ENCODE measurements at regions not wholly inside any gene's neighbourhood (a gene's known extent, or its start where the extent isn't known, plus 50 kb on each side); places are given as distances from the start of the nearest gene placed in this dataset.

DNA sequence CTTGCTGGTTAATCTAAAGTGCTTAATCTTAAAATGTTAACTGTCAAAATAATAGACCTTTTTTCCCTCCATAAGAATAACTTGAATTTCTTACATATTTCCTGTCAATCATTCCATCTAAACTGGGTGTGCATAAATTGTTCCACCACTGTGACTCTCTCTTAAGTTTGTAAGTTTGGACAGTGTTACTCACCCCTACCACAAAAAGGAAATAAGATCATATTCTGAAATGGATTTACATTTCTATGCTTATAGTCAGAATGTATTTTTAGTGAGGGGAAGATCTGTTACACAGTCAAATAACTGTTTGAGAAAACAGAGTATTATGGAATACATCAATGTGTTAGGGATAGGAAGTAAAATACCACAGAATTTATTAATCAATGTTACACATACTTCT lies 109.6 kb upstream of the DPYD start:
- TF ChIP-seq, protein P1, sequence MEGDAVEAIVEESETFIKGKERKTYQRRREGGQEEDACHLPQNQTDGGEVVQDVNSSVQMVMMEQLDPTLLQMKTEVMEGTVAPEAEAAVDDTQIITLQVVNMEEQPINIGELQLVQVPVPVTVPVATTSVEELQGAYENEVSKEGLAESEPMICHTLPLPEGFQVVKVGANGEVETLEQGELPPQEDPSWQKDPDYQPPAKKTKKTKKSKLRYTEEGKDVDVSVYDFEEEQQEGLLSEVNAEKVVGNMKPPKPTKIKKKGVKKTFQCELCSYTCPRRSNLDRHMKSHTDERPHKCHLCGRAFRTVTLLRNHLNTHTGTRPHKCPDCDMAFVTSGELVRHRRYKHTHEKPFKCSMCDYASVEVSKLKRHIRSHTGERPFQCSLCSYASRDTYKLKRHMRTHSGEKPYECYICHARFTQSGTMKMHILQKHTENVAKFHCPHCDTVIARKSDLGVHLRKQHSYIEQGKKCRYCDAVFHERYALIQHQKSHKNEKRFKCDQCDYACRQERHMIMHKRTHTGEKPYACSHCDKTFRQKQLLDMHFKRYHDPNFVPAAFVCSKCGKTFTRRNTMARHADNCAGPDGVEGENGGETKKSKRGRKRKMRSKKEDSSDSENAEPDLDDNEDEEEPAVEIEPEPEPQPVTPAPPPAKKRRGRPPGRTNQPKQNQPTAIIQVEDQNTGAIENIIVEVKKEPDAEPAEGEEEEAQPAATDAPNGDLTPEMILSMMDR (conservative IDR thresholded peaks at IDR 0.05), result no peak
- no peak overlapping the region for H3K27ac ChIP-seq

DNA sequence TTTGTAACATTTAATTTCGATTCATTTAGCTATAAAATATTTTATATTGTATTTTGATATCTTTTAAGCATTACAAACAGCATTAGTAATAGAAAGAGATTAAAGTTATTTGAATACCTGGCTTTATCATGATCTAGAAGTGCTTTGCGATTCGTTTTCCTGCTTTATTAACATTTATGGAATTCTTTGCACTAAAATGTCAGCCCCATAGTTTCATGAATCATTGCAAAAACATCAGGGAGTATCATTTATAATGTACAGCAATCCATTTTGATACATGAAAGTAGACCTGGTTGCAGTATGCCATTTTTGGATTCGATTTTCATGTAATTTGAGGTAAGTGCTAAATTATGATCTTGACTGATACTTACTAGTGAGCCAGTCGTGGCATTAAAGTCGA lies 108.0 kb upstream of the DPYD start:
- TF ChIP-seq, protein P1 (conservative IDR thresholded peaks at IDR 0.05), result no peak
- H3K27ac ChIP-seq, result no peak overlapping the region

- TF ChIP-seq, protein P1 (conservative IDR thresholded peaks at IDR 0.05), result no peak
These were observed 106.4 kb upstream of the DPYD start for GRCh38 chr1:98027103-98027705.

DNA sequence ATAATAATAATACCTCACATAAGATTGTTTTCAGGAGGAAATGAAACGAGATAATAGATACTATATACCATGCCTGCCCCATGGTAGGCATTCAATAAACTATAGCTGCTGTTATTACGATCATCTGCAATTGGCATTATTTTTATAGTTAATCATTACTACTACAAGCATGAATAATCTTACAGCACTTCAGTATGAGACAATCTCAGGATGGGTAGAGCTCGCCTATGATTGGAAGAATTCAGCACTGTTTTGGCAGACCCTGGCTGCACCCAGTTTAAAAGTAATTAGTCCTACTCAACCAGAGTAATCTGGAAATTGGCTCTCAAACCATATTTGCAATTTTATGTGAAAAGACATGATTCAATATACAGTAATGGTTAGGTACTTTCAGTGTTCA lies 105.0 kb upstream of the DPYD start:
- TF ChIP-seq, protein P1 (conservative IDR thresholded peaks at IDR 0.05), result no peak
- no peak overlapping the region for H3K27ac ChIP-seq

More at GRCh38 chr1:98027103-98027705, 106.4 kb upstream of the DPYD start:
- no peak overlapping the region for H3K27ac ChIP-seq

GRCh38 chr1:98021126-98021525 lies 100.3 kb upstream of the DPYD start:
- H3K27ac ChIP-seq, result no peak overlapping the region
- TF ChIP-seq, protein P1 (conservative IDR thresholded peaks at IDR 0.05), result no peak

- TF ChIP-seq, protein P1 (conservative IDR thresholded peaks at IDR 0.05), result no peak
- no peak overlapping the region for H3K27ac ChIP-seq
These were observed 98.9 kb upstream of the DPYD start for GRCh38 chr1:98019747-98020146.

GRCh38 chr1:98018074-98018473 lies 97.2 kb upstream of the DPYD start:
- no peak overlapping the region for H3K27ac ChIP-seq
- TF ChIP-seq, protein P1 (conservative IDR thresholded peaks at IDR 0.05), result no peak

Data from VCaP (cell line).